ENCODE measurements at regions not wholly inside any gene's neighbourhood (a gene's known extent, or its start where the extent isn't known, plus 50 kb on each side); places are given as distances from the start of the nearest gene placed in this dataset.

DNA sequence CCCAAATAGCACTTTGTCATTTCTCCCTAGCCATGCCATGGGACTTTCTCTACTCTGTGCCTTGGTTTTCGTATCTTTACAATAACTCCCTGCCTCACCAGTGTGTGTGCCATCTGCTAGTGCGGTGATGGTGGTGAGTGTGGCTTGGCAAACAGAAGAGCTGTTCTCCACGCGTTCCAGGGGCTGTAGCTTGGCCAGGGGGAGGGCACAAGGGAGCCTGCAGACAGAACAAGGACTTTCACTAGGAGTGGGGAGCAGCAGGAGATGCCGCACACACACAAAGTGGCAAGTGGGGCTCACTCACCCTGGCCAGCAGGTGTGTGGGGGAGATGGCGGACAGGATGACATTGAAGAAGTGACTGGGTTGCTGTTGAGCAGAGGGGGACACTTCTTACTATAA is 196.9 kb downstream of the HAUS1 start:
- no peaks in the 10 kb centered on the region for H3K36me3 ChIP-seq
- no peak for DNase-seq
- H3K9me3 ChIP-seq, result no peaks in the 10 kb centered on the region
- H3K4me1 ChIP-seq, result no peaks in the 10 kb centered on the region
- no peaks in the 10 kb centered on the region for H3K27me3 ChIP-seq
- no peak for TF ChIP-seq CTCF (IDR thresholded peaks at IDR 0.05; ENCODE audit: low read depth, low read length)
- no peak overlapping the region for H3K4me3 ChIP-seq (ENCODE audit: low read depth, low read length)

GRCh38 chr18:46301571-46301970 is 197.4 kb downstream of the HAUS1 start:
- no peak overlapping the region for H3K4me3 ChIP-seq (ENCODE audit: low read depth, low read length)
- no peaks in the 10 kb centered on the region for H3K27me3 ChIP-seq
- no peaks in the 10 kb centered on the region for H3K36me3 ChIP-seq
- no peak for DNase-seq
- H3K4me1 ChIP-seq, result no peaks in the 10 kb centered on the region
- TF ChIP-seq CTCF (IDR thresholded peaks at IDR 0.05; ENCODE audit: low read depth, low read length), result no peak
- H3K9me3 ChIP-seq, result no peaks in the 10 kb centered on the region

DNA sequence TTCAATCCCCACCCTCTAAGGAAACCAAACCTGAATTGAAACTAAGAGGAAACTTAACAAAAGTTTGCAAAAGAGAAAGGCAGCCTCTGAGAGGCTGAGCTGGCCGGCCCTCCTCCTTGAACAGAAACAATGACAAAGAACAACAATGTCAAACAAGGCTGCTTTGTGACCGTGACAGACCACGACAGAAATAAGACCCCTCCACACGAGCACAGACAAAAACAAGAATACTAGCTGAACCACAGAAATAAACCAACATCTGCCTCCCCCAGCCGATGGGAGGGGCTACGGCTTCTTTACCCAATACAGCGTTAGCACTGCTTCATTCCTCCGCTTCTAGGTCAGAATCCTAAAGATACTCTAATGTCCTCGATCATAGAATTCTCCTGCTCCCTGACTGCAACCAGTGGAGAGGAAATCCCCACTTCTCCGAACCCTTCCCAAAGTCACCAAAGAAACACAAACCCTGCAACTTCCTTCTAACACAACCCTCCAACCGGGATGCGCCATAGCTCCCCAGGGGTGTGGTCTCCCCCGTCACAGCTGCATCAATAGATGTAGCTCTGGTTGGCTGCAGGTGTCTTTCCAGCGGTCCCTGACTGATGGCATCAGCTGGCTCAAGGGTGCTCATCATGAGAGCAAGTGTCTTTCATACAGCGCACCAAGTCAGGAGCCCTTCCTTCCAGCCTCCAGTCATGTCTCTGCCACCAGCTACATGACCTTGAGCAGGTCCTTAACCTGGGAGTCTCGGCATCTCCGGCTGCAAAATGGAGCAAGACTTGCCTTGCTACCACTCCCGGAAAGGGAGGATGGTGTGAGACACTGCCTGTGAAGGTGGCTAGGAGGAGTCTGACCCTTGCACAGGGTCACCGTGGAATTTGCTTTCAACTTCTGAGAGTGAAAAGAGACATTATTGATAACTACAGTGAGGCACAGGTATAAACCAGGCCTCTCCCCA is 198.6 kb downstream of the HAUS1 start:
- no peaks in the 10 kb centered on the region for H3K36me3 ChIP-seq
- DNase-seq, result no peak
- H3K27me3 ChIP-seq, result no peaks in the 10 kb centered on the region
- no peaks in the 10 kb centered on the region for H3K4me1 ChIP-seq
- H3K4me3 ChIP-seq (ENCODE audit: low read depth, low read length), result no peak overlapping the region
- TF ChIP-seq CTCF (IDR thresholded peaks at IDR 0.05; ENCODE audit: low read depth, low read length), result no peak
- H3K9me3 ChIP-seq, result no peaks in the 10 kb centered on the region

GRCh38 chr18:46310258-46310657 is 206.1 kb downstream of the HAUS1 start:
- Histone ChIP-seq H3K4me1 (no peaks in the 10 kb centered on the region), H3K9me3 (no peaks in the 10 kb centered on the region), H3K36me3 (no peaks in the 10 kb centered on the region), H3K4me3 (ENCODE audit: low read depth, low read length) (no peak overlapping the region), H3K27me3 (no peaks in the 10 kb centered on the region)
- no peak for TF ChIP-seq CTCF (IDR thresholded peaks at IDR 0.05; ENCODE audit: low read depth, low read length)
- no peak for DNase-seq

GRCh38 chr18:46310675-46311345 is 206.6 kb downstream of the HAUS1 start:
- Histone ChIP-seq H3K27me3 (no peaks in the 10 kb centered on the region), H3K36me3 (no peaks in the 10 kb centered on the region), H3K4me1 (no peaks in the 10 kb centered on the region), H3K4me3 (ENCODE audit: low read depth, low read length) (no peak overlapping the region), H3K9me3 (no peaks in the 10 kb centered on the region)
- DNase-seq, result no peak
- no peak for TF ChIP-seq CTCF (IDR thresholded peaks at IDR 0.05; ENCODE audit: low read depth, low read length)

- DNase-seq, result no peak
- TF ChIP-seq CTCF (IDR thresholded peaks at IDR 0.05; ENCODE audit: low read depth, low read length), result no peak
- Histone ChIP-seq H3K9me3 (no peaks in the 10 kb centered on the region), H3K27me3 (no peaks in the 10 kb centered on the region), H3K4me3 (ENCODE audit: low read depth, low read length) (no peak overlapping the region), H3K4me1 (no peaks in the 10 kb centered on the region), H3K36me3 (no peaks in the 10 kb centered on the region)
Observed at GRCh38 chr18:46311491-46311890, 207.3 kb downstream of the HAUS1 start.

Measured in BE2C (cell line).